MCF 10A (cell line): ENCODE measurements at regions not wholly inside any gene's neighbourhood (a gene's known extent, or its start where the extent isn't known, plus 50 kb on each side); places are given as distances from the start of the nearest gene placed in this dataset.

ENCODE experiments used
- BruUV-seq: library from RNA; stranded (reverse); fragments of 400-500 nt; replicated peaks from 2 replicates; lab custom pipeline; 2021; lab: Mats Ljungman, UMichigan
- CTCF ChIA-PET: fragments of 300-600 bp; sonication (Branson Sonifier 250); formaldehyde crosslinking; extraction: SDS; loops from one replicate; lab custom pipeline; 2021; ENCODE audit warnings: antibody characterized with exemption, inconsistent platforms; lab: Yijun Ruan, JAX
- POLR2A ChIA-PET: fragments of 300-600, 350-650 bp; sonication (Branson Sonifier 250); formaldehyde crosslinking; extraction: SDS; loops from one replicate; lab custom pipeline; 2020; ENCODE audit warnings: antibody characterized with exemption, inconsistent platforms; lab: Yijun Ruan, JAX
- DNase-seq: peaks from one replicate; pipeline ENCODE4 v3.0.0-alpha.2; 2018; ENCODE audit not compliant: unreplicated experiment
- H3K27ac Mint-ChIP-seq: one replicate; pipeline ENCODE4 v1.8.0; 2022; ENCODE audit warnings: mild to moderate bottlenecking, low read depth, mixed read lengths; ENCODE audit not compliant: unreplicated experiment
- H3K27me3 Mint-ChIP-seq: one replicate; pipeline ENCODE4 v1.8.0; 2022; ENCODE audit warnings: mixed read lengths; ENCODE audit not compliant: insufficient read depth, unreplicated experiment
- H3K36me3 Mint-ChIP-seq: one replicate; pipeline ENCODE4 v1.8.0; 2022; ENCODE audit warnings: mild to moderate bottlenecking, moderate library complexity, mixed read lengths; ENCODE audit not compliant: insufficient read depth, unreplicated experiment
- H3K4me1 Mint-ChIP-seq: one replicate; pipeline ENCODE4 v1.8.0; 2022; ENCODE audit warnings: mixed read lengths; ENCODE audit not compliant: insufficient read depth, unreplicated experiment
- H3K4me3 Mint-ChIP-seq: one replicate; pipeline ENCODE4 v1.8.0; 2022; ENCODE audit warnings: mild to moderate bottlenecking, moderate library complexity, mixed read lengths; ENCODE audit not compliant: unreplicated experiment
- H3K9me3 Mint-ChIP-seq: one replicate; pipeline ENCODE4 v1.8.0; 2022; ENCODE audit warnings: mixed read lengths; ENCODE audit not compliant: unreplicated experiment
- CTCF ChIP-seq: fragments of 200-600 bp; IDR thresholded peaks from one replicate; pipeline ENCODE4 v1.8.0; 2022; ENCODE audit warnings: antibody characterized with exemption, mild to moderate bottlenecking; ENCODE audit not compliant: unreplicated experiment
- intact Hi-C: fragments of 100-400 bp; cut with micrococcal nuclease; formaldehyde crosslinking; loops from 2 replicates; pipeline ENCODE4 v1.14.1; 2022

GRCh38 chr18:67347438-67347837 lies 169.1 kb downstream of the DSEL start:
- peaks cover 7% of the 10 kb centered on the region for H3K9me3 Mint-ChIP-seq
- H3K4me1 Mint-ChIP-seq: no peaks in the 10 kb centered on the region
- no TSS peak for BruUV-seq
- H3K36me3 Mint-ChIP-seq: no peaks in the 10 kb centered on the region
- intact Hi-C loops: no loop called here
- ChIA-PET CTCF (interaction anchor here (0.7 kb wide), 1 partner anchor 1776 kb away, joined by 3 read pairs; no protein-coding TSS in a partner anchor), POLR2A (no interaction called here)
- DNase-seq: no peak
- TF ChIP-seq CTCF: no peak
- no peaks in the 10 kb centered on the region for H3K27me3 Mint-ChIP-seq
- H3K27ac Mint-ChIP-seq: no peak overlapping the region
- H3K4me3 Mint-ChIP-seq: no peak overlapping the region

GRCh38 chr18:67342159-67342558 lies 174.4 kb downstream of the DSEL start:
- Mint-ChIP-seq H3K36me3 (peaks cover 6% of the 10 kb centered on the region), H3K9me3 (peaks cover 12% of the 10 kb centered on the region), H3K27ac (no peak overlapping the region), H3K4me1 (no peaks in the 10 kb centered on the region), H3K27me3 (no peaks in the 10 kb centered on the region), H3K4me3 (no peak overlapping the region)
- POLR2A ChIA-PET: no interaction called here
- intact Hi-C loops: no loop called here
- CTCF ChIA-PET: interaction anchor here (0.7 kb wide), 1 partner anchor 59 kb away, joined by 4 read pairs; no protein-coding TSS in a partner anchor
- DNase-seq: no peak
- no TSS peak for BruUV-seq
- no peak for TF ChIP-seq CTCF

GRCh38 chr18:67337696-67338095 lies 178.8 kb downstream of the DSEL start:
- H3K9me3 Mint-ChIP-seq: peaks cover 6% of the 10 kb centered on the region
- intact Hi-C loops: no loop called here
- no peaks in the 10 kb centered on the region for H3K27me3 Mint-ChIP-seq
- no peak for DNase-seq
- ChIA-PET CTCF (interaction anchor here (0.6 kb wide), 1 partner anchor 1832 kb away, joined by 3 read pairs; no protein-coding TSS in a partner anchor), POLR2A (no interaction called here)
- BruUV-seq: no TSS peak
- no peak for TF ChIP-seq CTCF
- H3K27ac Mint-ChIP-seq: no peak overlapping the region
- H3K4me1 Mint-ChIP-seq: no peaks in the 10 kb centered on the region
- no peak overlapping the region for H3K4me3 Mint-ChIP-seq
- H3K36me3 Mint-ChIP-seq: peaks cover 6% of the 10 kb centered on the region

- BruUV-seq: no TSS peak
- TF ChIP-seq CTCF: no peak
- intact Hi-C loops: no loop called here
- Mint-ChIP-seq H3K9me3 (peaks cover 9% of the 10 kb centered on the region), H3K27ac (no peak overlapping the region), H3K27me3 (no peaks in the 10 kb centered on the region), H3K4me3 (no peak overlapping the region), H3K36me3 (no peaks in the 10 kb centered on the region), H3K4me1 (no peaks in the 10 kb centered on the region)
- POLR2A ChIA-PET: no interaction called here
- DNase-seq: no peak
- CTCF ChIA-PET: no interaction called here
Observed at GRCh38 chr18:67331857-67332256, 184.7 kb downstream of the DSEL start.
